Breast epithelium (tissue), 3 donors: ENCODE measurements at regions not wholly inside any gene's neighbourhood (a gene's known extent, or its start where the extent isn't known, plus 50 kb on each side); places are given as distances from the start of the nearest gene placed in this dataset.

ENCODE experiments used
- POLR2A ChIP-seq: fragments of 450-650 bp; IDR thresholded peaks from one replicate; pipeline ENCODE4 v1.6.1; 2016; ENCODE audit warnings: antibody characterized with exemption, mild to moderate bottlenecking, moderate library complexity
- POLR2AphosphoS5 ChIP-seq, 3 donors: sonication (generic); formaldehyde crosslinking; IDR thresholded peaks; one replicate each; pipeline ENCODE4 v1.6.1; 2017; ENCODE audit warnings: antibody characterized with exemption in 3 of 3
- TF ChIP-seq, protein P1 (sequence below), 3 donors: fragments of 450-650 bp; IDR thresholded peaks; one replicate each; pipeline ENCODE4 v1.5.1; 2016 to 2017; ENCODE audit warnings: antibody characterized with exemption in 3 of 3, mild to moderate bottlenecking in 3 of 3, moderate library complexity in 3 of 3

GRCh38 chr18:25898965-25899364, 191.4 kb downstream of the SS18 start:
- TF ChIP-seq, protein P1, sequence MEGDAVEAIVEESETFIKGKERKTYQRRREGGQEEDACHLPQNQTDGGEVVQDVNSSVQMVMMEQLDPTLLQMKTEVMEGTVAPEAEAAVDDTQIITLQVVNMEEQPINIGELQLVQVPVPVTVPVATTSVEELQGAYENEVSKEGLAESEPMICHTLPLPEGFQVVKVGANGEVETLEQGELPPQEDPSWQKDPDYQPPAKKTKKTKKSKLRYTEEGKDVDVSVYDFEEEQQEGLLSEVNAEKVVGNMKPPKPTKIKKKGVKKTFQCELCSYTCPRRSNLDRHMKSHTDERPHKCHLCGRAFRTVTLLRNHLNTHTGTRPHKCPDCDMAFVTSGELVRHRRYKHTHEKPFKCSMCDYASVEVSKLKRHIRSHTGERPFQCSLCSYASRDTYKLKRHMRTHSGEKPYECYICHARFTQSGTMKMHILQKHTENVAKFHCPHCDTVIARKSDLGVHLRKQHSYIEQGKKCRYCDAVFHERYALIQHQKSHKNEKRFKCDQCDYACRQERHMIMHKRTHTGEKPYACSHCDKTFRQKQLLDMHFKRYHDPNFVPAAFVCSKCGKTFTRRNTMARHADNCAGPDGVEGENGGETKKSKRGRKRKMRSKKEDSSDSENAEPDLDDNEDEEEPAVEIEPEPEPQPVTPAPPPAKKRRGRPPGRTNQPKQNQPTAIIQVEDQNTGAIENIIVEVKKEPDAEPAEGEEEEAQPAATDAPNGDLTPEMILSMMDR (IDR thresholded peaks at IDR 0.05) = no peak
- no peak for TF ChIP-seq POLR2A
- TF ChIP-seq POLR2AphosphoS5 (IDR thresholded peaks at IDR 0.05) = no peak
